ENCODE measurements at regions not wholly inside any gene's neighbourhood (a gene's known extent, or its start where the extent isn't known, plus 50 kb on each side); places are given as distances from the start of the nearest gene placed in this dataset.

DNA sequence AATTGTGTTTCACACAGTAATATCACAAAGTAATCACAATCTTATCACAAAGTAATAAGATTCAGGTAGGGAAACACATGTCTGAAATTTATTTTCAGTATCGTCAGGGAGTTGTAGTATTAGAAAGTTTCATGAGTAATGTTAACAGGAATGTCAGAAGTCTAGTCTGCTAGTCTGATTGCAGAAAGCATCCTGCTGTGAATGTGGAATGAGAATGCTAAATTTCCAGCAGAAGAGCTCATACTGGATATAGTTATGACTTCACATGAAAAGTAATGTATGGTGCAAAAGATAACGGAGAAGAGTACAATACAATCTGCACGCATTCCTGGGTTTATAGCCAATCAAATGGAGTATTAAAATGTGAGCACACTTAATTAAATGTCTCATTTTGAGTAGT is 494.7 kb upstream of the SETBP1 start:
- Mint-ChIP-seq H3K4me3 (no peak overlapping the region), H3K27me3 (no peaks in the 10 kb centered on the region), H3K36me3 (ENCODE audit: low read depth) (no peaks in the 10 kb centered on the region), H3K9me3 (peaks cover 2% of the 10 kb centered on the region), H3K4me1 (ENCODE audit: low read depth) (no peaks in the 10 kb centered on the region), H3K27ac (no peak overlapping the region)
- TF ChIP-seq, protein P1, sequence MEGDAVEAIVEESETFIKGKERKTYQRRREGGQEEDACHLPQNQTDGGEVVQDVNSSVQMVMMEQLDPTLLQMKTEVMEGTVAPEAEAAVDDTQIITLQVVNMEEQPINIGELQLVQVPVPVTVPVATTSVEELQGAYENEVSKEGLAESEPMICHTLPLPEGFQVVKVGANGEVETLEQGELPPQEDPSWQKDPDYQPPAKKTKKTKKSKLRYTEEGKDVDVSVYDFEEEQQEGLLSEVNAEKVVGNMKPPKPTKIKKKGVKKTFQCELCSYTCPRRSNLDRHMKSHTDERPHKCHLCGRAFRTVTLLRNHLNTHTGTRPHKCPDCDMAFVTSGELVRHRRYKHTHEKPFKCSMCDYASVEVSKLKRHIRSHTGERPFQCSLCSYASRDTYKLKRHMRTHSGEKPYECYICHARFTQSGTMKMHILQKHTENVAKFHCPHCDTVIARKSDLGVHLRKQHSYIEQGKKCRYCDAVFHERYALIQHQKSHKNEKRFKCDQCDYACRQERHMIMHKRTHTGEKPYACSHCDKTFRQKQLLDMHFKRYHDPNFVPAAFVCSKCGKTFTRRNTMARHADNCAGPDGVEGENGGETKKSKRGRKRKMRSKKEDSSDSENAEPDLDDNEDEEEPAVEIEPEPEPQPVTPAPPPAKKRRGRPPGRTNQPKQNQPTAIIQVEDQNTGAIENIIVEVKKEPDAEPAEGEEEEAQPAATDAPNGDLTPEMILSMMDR (IDR thresholded peaks at IDR 0.05): no peak
- Histone ChIP-seq H3K27ac (ENCODE audit: low read depth in 1 of 2, low read length in 2 of 2) (no peak overlapping the region), H3K9me3 (ENCODE audit: control insufficient read depth in 1 of 2, insufficient read depth in 1 of 2, low read length in 2 of 2) (no peaks in the 10 kb centered on the region), H3K36me3 (ENCODE audit: insufficient read depth, low read length) (no peaks in the 10 kb centered on the region), H3K4me3 (ENCODE audit: low read length) (no peak overlapping the region), H3K4me1 (ENCODE audit: insufficient read depth, low read length) (no peaks in the 10 kb centered on the region), H3K27me3 (ENCODE audit: control insufficient read depth in 1 of 2, insufficient read depth in 2 of 2, low read length in 2 of 2) (no peaks in the 10 kb centered on the region)
- ChIA-PET POLR2A (no interaction called here), CTCF (no interaction called here)
- intact Hi-C loops (cut with DNase I, micrococcal nuclease): no loop called here
- no peak for ATAC-seq (ENCODE audit: poor library complexity)
- no peak for DNase-seq

DNA sequence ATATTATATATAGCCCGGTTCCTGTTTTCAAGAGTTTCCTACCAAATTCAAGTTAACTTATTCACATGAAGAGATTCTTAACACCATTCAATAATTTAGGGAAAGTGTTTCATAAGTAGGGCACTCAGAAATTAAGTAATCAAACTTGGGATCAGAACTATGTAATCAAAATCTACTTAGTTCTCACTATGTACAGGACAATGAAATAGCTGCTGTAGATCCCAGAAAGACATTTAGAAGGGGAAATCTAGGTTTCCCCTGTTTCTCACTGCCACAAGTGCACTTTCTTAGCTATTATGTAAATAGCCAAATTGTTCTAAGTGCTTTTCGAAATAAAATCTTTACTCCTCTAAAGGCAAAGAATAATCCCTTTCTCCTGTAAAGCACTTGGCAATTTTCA is 493.6 kb upstream of the SETBP1 start:
- Histone ChIP-seq H3K4me1 (ENCODE audit: insufficient read depth, low read length) (no peaks in the 10 kb centered on the region), H3K4me3 (ENCODE audit: low read length) (no peak overlapping the region), H3K27ac (ENCODE audit: low read depth in 1 of 2, low read length in 2 of 2) (no peak overlapping the region), H3K27me3 (ENCODE audit: control insufficient read depth in 1 of 2, insufficient read depth in 2 of 2, low read length in 2 of 2) (no peaks in the 10 kb centered on the region), H3K36me3 (ENCODE audit: insufficient read depth, low read length) (no peaks in the 10 kb centered on the region), H3K9me3 (ENCODE audit: control insufficient read depth in 1 of 2, insufficient read depth in 1 of 2, low read length in 2 of 2) (no peaks in the 10 kb centered on the region)
- no peak overlapping the region for H3K4me3 Mint-ChIP-seq
- H3K27me3 Mint-ChIP-seq: no peaks in the 10 kb centered on the region
- H3K4me1 Mint-ChIP-seq (ENCODE audit: low read depth): no peaks in the 10 kb centered on the region
- H3K27ac Mint-ChIP-seq: no peak overlapping the region
- no peaks in the 10 kb centered on the region for H3K36me3 Mint-ChIP-seq (ENCODE audit: low read depth)
- CTCF ChIA-PET: no interaction called here
- DNase-seq: no peak
- intact Hi-C loops (cut with DNase I, micrococcal nuclease): no loop called here
- H3K9me3 Mint-ChIP-seq: peaks cover 2% of the 10 kb centered on the region
- ATAC-seq (ENCODE audit: poor library complexity): no peak
- POLR2A ChIA-PET: no interaction called here
- TF ChIP-seq, protein P1 (IDR thresholded peaks at IDR 0.05): no peak

DNA sequence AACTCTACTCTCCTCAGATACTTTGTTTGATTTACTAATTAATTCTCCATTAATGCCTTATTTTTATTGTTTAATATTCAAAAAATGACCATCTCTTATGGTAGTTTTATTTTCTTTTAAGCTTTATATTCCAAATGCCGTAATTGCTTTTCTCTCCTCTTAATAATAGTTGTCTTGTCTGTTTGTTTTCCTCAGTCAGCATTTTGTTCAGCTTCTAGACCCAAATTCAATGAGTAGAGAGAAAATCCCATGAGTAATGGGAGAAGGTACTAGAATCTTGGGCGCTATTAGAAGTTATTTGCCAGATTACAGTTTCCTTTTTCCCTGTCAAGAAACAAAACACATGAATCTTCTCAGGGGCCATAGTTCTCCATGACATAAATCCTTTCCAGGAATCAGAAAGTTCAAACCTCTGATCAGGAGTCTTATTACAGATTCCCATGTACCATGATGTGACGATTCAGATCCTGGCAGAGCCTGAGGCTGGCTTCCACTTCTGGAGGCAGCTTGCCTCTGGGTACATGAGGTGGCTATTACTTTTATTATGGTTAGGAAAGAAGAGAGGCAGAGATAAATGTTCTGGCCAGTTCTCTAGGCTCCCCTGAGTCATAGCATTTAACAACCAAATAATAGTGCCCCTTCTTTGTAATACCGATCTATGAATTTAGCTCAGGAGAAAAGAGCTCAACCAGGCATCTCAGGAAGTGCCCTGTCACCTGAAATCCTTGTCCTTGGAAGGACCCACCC is 485.1 kb upstream of the SETBP1 start:
- ATAC-seq (ENCODE audit: poor library complexity) (no peak), DNase-seq (no peak)
- Histone ChIP-seq H3K27ac (ENCODE audit: low read depth in 1 of 2, low read length in 2 of 2) (no peak overlapping the region), H3K36me3 (ENCODE audit: insufficient read depth, low read length) (no peaks in the 10 kb centered on the region), H3K9me3 (ENCODE audit: control insufficient read depth in 1 of 2, insufficient read depth in 1 of 2, low read length in 2 of 2) (peaks cover 0 to 8% of the 10 kb centered on the region in 2 experiments), H3K27me3 (ENCODE audit: control insufficient read depth in 1 of 2, insufficient read depth in 2 of 2, low read length in 2 of 2) (no peaks in the 10 kb centered on the region), H3K4me3 (ENCODE audit: low read length) (no peak overlapping the region), H3K4me1 (ENCODE audit: insufficient read depth, low read length) (no peaks in the 10 kb centered on the region)
- ChIA-PET CTCF (no interaction called here), POLR2A (no interaction called here)
- no peaks in the 10 kb centered on the region for H3K27me3 Mint-ChIP-seq
- no peaks in the 10 kb centered on the region for H3K36me3 Mint-ChIP-seq (ENCODE audit: low read depth)
- H3K4me3 Mint-ChIP-seq: no peak overlapping the region
- intact Hi-C loops (cut with DNase I, micrococcal nuclease): no loop called here
- TF ChIP-seq, protein P1 (IDR thresholded peaks at IDR 0.05): no peak
- peaks cover 2% of the 10 kb centered on the region for H3K9me3 Mint-ChIP-seq
- H3K4me1 Mint-ChIP-seq (ENCODE audit: low read depth): no peaks in the 10 kb centered on the region
- H3K27ac Mint-ChIP-seq: no peak overlapping the region
